HCT116 (cell line): ENCODE measurements at regions not wholly inside any gene's neighbourhood (a gene's known extent, or its start where the extent isn't known, plus 50 kb on each side); places are given as distances from the start of the nearest gene placed in this dataset.

Experiments
- ATAC-seq: fragments of 200-7000 bp; cut with Tn5 transposase; 2 replicates; pipeline ENCODE4 v1.9.1; 2020; ENCODE audit warnings: mild to moderate bottlenecking, moderate library complexity
- BruUV-seq: library from RNA; stranded (reverse); fragments of 400-500 nt; replicated peaks from 2 replicates; lab custom pipeline; 2021; lab: Mats Ljungman, UMichigan
- CTCF ChIA-PET: fragments of 300-600 bp; sonication (Branson Sonifier 250); formaldehyde crosslinking; loops from one replicate; lab custom pipeline; 2021; ENCODE audit warnings: antibody characterized with exemption; lab: Charles Lee
- POLR2A ChIA-PET: fragments of 300-600, 350-600 bp; sonication (Branson Sonifier 250); formaldehyde crosslinking; loops from one replicate; lab custom pipeline; 2021; ENCODE audit warnings: antibody characterized with exemption; lab: Charles Lee
- RAD21 ChIA-PET, 2 experiments: fragments of 300-600 bp; sonication (Branson Sonifier 250); formaldehyde crosslinking; loops; one replicate each; lab custom pipeline; 2023; ENCODE audit warnings: low total read pairs in 2 of 2; ENCODE audit not compliant: uncharacterized antibody in 2 of 2, unreplicated experiment in 2 of 2, low non-redundant PET in 1 of 2; lab: Charles Lee
- DNase-seq: peaks from one replicate; pipeline ENCODE4 v3.0.0-alpha.2; 2010; ENCODE audit warnings: low read depth, low spot score
- H2AFZ ChIP-seq: fragments of 200-600 bp; shearing (Covaris generic), sonication (generic); 2 replicates; pipeline ENCODE4 v1.6.1; 2017; ENCODE audit warnings: low read depth, mixed run types, mixed read lengths, antibody characterized with exemption, low read length; ENCODE audit not compliant: poor library complexity, severe bottlenecking
- H3K27ac ChIP-seq: 2 replicates; pipeline ENCODE4 v1.5.1; 2012; ENCODE audit warnings: low read depth, low read length
- H3K27me3 ChIP-seq: fragments of 200-600 bp; sonication (generic); 2 replicates; pipeline ENCODE4 v1.6.1; 2016; ENCODE audit warnings: mixed run types, low read length, mixed read lengths; ENCODE audit not compliant: insufficient read depth
- H3K36me3 ChIP-seq, 2 experiments: fragments of 200-500 bp in 1 of 2; fragments of 200-600 bp in 1 of 2; sonication (Bioruptor generic) in 1 of 2; sonication (generic) in 1 of 2; 2 replicates each; pipeline versions ENCODE4 v1.5.1 to v1.6.1; 2014 to 2016; ENCODE audit warnings: low read length in 2 of 2, inconsistent platforms in 1 of 2, mixed read lengths in 1 of 2, mixed run types in 1 of 2; ENCODE audit not compliant: insufficient read depth in 2 of 2, control insufficient read depth in 1 of 2
- H3K4me1 ChIP-seq, 2 experiments: fragments of 200-600 bp in 1 of 2; sonication (generic) in 1 of 2; 2 replicates each; pipeline versions ENCODE4 v1.5.1 to v1.6.1; 2012 to 2017; ENCODE audit warnings: low read length in 2 of 2, inconsistent platforms in 1 of 2, mild to moderate bottlenecking in 1 of 2, mixed read lengths in 1 of 2, mixed run types in 1 of 2, moderate library complexity in 1 of 2; ENCODE audit not compliant: insufficient read depth in 2 of 2, control insufficient read depth in 1 of 2
- H3K4me2 ChIP-seq: fragments of 200-600 bp; sonication (generic); 2 replicates; pipeline ENCODE4 v1.6.1; 2017; ENCODE audit warnings: mixed run types, low read length, mixed read lengths
- H3K4me3 ChIP-seq, 2 experiments: fragments of 200-600 bp in 1 of 2; sonication (generic) in 1 of 2; replicated peaks in 1 of 2; 2 replicates each; pipeline ENCODE4 v1.5.1; 2011 to 2016; ENCODE audit warnings: low read length in 2 of 2, control low read depth in 1 of 2, low read depth in 1 of 2, mild to moderate bottlenecking in 1 of 2, mixed read lengths in 1 of 2, mixed run types in 1 of 2
- H3K79me2 ChIP-seq: fragments of 200-600 bp; sonication (generic); 2 replicates; pipeline ENCODE4 v1.6.1; 2017; ENCODE audit warnings: mild to moderate bottlenecking, mixed run types, low read length, moderate library complexity, mixed read lengths; ENCODE audit not compliant: insufficient read depth
- H3K9ac ChIP-seq: fragments of 200-600 bp; sonication (generic); 2 replicates; pipeline ENCODE4 v1.6.1; 2016; ENCODE audit warnings: low read length, mixed read lengths
- H3K9me2 ChIP-seq: fragments of 200-600 bp; sonication (generic), shearing (Covaris generic); 2 replicates; pipeline ENCODE4 v1.6.1; 2017; ENCODE audit warnings: mixed run types, mild to moderate bottlenecking, moderate library complexity; ENCODE audit not compliant: insufficient read depth
- H3K9me3 ChIP-seq, 2 experiments: fragments of 200-500 bp in 1 of 2; fragments of 200-600 bp in 1 of 2; sonication (Bioruptor generic) in 1 of 2; sonication (generic) in 1 of 2; 2 replicates each; pipeline ENCODE4 v1.6.1; 2014 to 2017; ENCODE audit warnings: low read length in 2 of 2, mixed read lengths in 2 of 2, inconsistent platforms in 1 of 2, low read depth in 1 of 2, mild to moderate bottlenecking in 1 of 2, mixed run types in 1 of 2, moderate library complexity in 1 of 2; ENCODE audit not compliant: control insufficient read depth in 1 of 2, insufficient read depth in 1 of 2
- H4K20me1 ChIP-seq: fragments of 200-600 bp; sonication (generic), shearing (Covaris generic); 2 replicates; pipeline ENCODE4 v1.6.1; 2017; ENCODE audit warnings: mixed run types, mild to moderate bottlenecking, moderate library complexity; ENCODE audit not compliant: insufficient read depth
- CEBPB ChIP-seq: IDR thresholded peaks from 2 replicates; pipeline ENCODE4 v1.6.1; 2012; ENCODE audit warnings: low read depth
- ELF1 ChIP-seq: IDR thresholded peaks from 2 replicates; pipeline ENCODE4 v1.6.1; 2012; ENCODE audit warnings: low read depth, borderline replicate concordance
- EZH2 ChIP-seq: fragments of 200-600 bp; sonication (generic); IDR thresholded peaks from 2 replicates; pipeline ENCODE4 v1.6.1; 2017; ENCODE audit warnings: antibody characterized with exemption, mixed run types
- FOSL1 ChIP-seq: IDR thresholded peaks from 2 replicates; pipeline ENCODE4 v1.6.1; 2012; ENCODE audit warnings: low read depth
- POLR2A ChIP-seq: IDR thresholded peaks from 2 replicates; pipeline ENCODE4 v1.7.0; 2011; ENCODE audit warnings: borderline replicate concordance; ENCODE audit not compliant: insufficient read depth, insufficient read length; ENCODE audit errors: extremely low read depth
- POLR2AphosphoS5 ChIP-seq: IDR thresholded peaks from 2 replicates; pipeline ENCODE4 v1.6.1; 2011; ENCODE audit warnings: mild to moderate bottlenecking, low read depth, low read length, moderate library complexity
- RAD21 ChIP-seq: IDR thresholded peaks from 2 replicates; pipeline ENCODE4 v1.6.1; 2012; ENCODE audit warnings: low read depth, mild to moderate bottlenecking
- SRF ChIP-seq: IDR thresholded peaks from 2 replicates; pipeline ENCODE4 v1.6.1; 2012; ENCODE audit warnings: low read depth
- TCF7L2 ChIP-seq: IDR thresholded peaks from 2 replicates; pipeline ENCODE4 v1.7.0; 2011; ENCODE audit warnings: borderline replicate concordance, inconsistent platforms; ENCODE audit not compliant: insufficient read depth, insufficient read length; ENCODE audit errors: extremely low read depth
- YY1 ChIP-seq: IDR thresholded peaks from 2 replicates; pipeline ENCODE4 v1.6.1; 2011; ENCODE audit warnings: low read length, low read depth, moderate library complexity, mild to moderate bottlenecking; ENCODE audit not compliant: insufficient replicate concordance; ENCODE audit errors: extremely low read depth
- ZFX ChIP-seq: fragments of 450-650 bp; IDR thresholded peaks from 2 replicates; pipeline ENCODE4 v1.6.1; 2017
- intact Hi-C: fragments of 100-400 bp; cut with micrococcal nuclease; formaldehyde crosslinking; loops from 2 replicates; pipeline ENCODE4 v1.10.0; 2022
- TF ChIP-seq, protein P1 (sequence below), 3 experiments: fragments of 200-600 bp in 1 of 3; sonication (generic) in 1 of 3; IDR thresholded peaks in 2 of 3; conservative IDR thresholded peaks in 1 of 3; 2 replicates each; pipeline ENCODE4 v1.5.1; 2012 to 2017; ENCODE audit warnings: low read depth in 2 of 3, low read length in 2 of 3, antibody characterized with exemption in 1 of 3, borderline replicate concordance in 1 of 3, control low read depth in 1 of 3, mild to moderate bottlenecking in 1 of 3, mixed read lengths in 1 of 3, mixed run types in 1 of 3, moderate library complexity in 1 of 3; ENCODE audit not compliant: insufficient read depth in 1 of 3
- TF ChIP-seq, protein P2 (sequence below): IDR thresholded peaks from 2 replicates; pipeline ENCODE4 v1.6.1; 2012
- TF ChIP-seq, protein P3 (sequence below): IDR thresholded peaks from 2 replicates; pipeline ENCODE4 v1.6.1; 2012

DNA sequence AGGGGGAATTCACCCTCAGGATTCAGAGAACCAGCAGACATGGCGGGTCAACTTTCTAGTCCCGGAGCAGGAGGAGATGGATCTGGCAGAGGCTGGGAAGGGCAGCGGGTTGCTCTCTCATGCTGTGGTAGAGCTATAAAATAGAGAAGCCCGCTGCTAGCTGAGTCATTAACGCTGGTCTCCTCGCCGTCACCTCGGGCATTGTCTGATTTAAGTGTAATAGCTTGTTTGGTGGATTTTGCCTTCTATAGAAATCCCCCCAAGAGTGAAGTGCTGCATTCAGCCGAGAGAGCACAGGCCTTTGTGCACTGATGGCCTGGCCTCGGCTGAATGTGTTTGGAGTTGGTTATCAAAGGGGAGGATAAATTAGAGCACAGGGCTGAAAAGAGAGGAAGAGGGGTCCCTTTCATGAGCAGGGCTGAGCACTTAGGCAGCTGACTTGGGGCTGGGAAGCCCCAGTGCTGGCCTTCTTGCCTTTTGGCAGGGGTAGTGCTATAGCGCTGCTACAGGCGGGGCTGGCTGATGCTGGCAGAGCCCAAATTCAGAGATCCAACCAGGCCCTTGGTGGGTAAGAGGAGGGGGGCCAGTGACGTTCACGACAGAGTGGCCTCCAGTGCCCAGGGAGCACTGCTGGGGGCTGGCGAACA is 161.1 kb upstream of the CADM1 start (continued):
- TF ChIP-seq CEBPB, result no peak
- no peak for TF ChIP-seq POLR2A
- no peak for TF ChIP-seq RAD21
- no peak for TF ChIP-seq YY1
- no peak for TF ChIP-seq EZH2
- TF ChIP-seq TCF7L2, result no peak
- TF ChIP-seq, protein P1, sequence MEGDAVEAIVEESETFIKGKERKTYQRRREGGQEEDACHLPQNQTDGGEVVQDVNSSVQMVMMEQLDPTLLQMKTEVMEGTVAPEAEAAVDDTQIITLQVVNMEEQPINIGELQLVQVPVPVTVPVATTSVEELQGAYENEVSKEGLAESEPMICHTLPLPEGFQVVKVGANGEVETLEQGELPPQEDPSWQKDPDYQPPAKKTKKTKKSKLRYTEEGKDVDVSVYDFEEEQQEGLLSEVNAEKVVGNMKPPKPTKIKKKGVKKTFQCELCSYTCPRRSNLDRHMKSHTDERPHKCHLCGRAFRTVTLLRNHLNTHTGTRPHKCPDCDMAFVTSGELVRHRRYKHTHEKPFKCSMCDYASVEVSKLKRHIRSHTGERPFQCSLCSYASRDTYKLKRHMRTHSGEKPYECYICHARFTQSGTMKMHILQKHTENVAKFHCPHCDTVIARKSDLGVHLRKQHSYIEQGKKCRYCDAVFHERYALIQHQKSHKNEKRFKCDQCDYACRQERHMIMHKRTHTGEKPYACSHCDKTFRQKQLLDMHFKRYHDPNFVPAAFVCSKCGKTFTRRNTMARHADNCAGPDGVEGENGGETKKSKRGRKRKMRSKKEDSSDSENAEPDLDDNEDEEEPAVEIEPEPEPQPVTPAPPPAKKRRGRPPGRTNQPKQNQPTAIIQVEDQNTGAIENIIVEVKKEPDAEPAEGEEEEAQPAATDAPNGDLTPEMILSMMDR (IDR thresholded peaks at IDR 0.05 in 2 of 3, conservative IDR thresholded peaks at IDR 0.05 in 1 of 3; ENCODE audit: borderline replicate concordance in 1 of 3, insufficient read depth in 1 of 3, low read depth in 2 of 3, low read length in 2 of 3), result no peak
- TF ChIP-seq FOSL1, result no peak

DNA sequence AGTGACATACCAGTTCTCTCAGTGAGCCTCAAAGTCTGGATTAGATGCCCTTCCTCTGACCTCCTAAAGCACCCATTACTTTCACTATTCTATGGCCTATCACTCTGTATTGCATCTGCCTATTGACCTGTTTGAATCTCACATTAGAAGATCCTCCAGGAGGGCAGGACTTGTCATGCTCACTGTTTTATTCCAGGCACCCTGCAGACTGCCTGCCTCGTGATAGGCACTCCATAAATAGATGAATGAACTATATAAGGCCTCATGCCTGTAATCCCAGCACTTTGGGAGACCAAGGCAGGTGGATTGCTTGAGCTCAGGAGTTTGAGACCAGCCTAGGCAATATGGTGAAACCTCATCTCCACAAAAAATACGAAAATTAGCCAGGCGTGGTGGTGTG is 160.1 kb upstream of the CADM1 start:
- Histone ChIP-seq H3K79me2 (no peaks in the 10 kb centered on the region), H3K4me1 (no peaks in the 10 kb centered on the region), H3K9ac (no peak overlapping the region), H3K4me3 (no peak overlapping the region), H3K4me2 (no peak overlapping the region), H3K9me2 (no peaks in the 10 kb centered on the region), H4K20me1 (no peaks in the 10 kb centered on the region), H3K36me3 (no peaks in the 10 kb centered on the region), H3K27me3 (no peaks in the 10 kb centered on the region), H3K9me3 (no peaks in the 10 kb centered on the region; a peak in 1 of 4 replicates), H3K27ac (no peak overlapping the region), H2AFZ (no peak overlapping the region)
- TF ChIP-seq TCF7L2 (no peak), ELF1 (no peak), YY1 (no peak), ZFX (no peak), POLR2AphosphoS5 (no peak), SRF (no peak)
- TF ChIP-seq, protein P2, sequence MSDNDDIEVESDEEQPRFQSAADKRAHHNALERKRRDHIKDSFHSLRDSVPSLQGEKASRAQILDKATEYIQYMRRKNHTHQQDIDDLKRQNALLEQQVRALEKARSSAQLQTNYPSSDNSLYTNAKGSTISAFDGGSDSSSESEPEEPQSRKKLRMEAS, result no peak
- TF ChIP-seq, protein P3, sequence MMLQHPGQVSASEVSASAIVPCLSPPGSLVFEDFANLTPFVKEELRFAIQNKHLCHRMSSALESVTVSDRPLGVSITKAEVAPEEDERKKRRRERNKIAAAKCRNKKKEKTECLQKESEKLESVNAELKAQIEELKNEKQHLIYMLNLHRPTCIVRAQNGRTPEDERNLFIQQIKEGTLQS, result no peak
- ChIA-PET POLR2A (no interaction called here), CTCF (no interaction called here), RAD21 (no interaction called here)
- DNase-seq (no peak), ATAC-seq (no peak)
- intact Hi-C loops, result no loop called here
- no TSS peak for BruUV-seq
